Lower leg skin (tissue), 4 donors: ENCODE measurements at regions not wholly inside any gene's neighbourhood (a gene's known extent, or its start where the extent isn't known, plus 50 kb on each side); places are given as distances from the start of the nearest gene placed in this dataset.

Experiments used
- DNase-seq, 2 donors: peaks; one replicate each; pipeline ENCODE4 v3.0.0-alpha.2; 2019; ENCODE audit warnings: low spot score in 2 of 2
- H3K4me3 ChIP-seq: fragments of 200-600 bp; sonication (generic); 2 replicates; pipeline ENCODE4 v1.5.1; 2017; ENCODE audit warnings: mild to moderate bottlenecking, low read depth; ENCODE audit not compliant: poor library complexity, severe bottlenecking
- CTCF ChIP-seq, 3 donors: fragments of 450-650 bp; IDR thresholded peaks; one replicate each; pipeline ENCODE4 v1.5.1; 2016; ENCODE audit warnings: antibody characterized with exemption in 3 of 3, mild to moderate bottlenecking in 3 of 3, moderate library complexity in 2 of 3
- POLR2A ChIP-seq, 2 donors: fragments of 450-650 bp; IDR thresholded peaks; one replicate each; pipeline ENCODE4 v1.6.1; 2016 to 2017; ENCODE audit warnings: antibody characterized with exemption in 2 of 2, mild to moderate bottlenecking in 1 of 2, moderate library complexity in 1 of 2
- WGBS, 2 donors: methylation state at CpG; one replicate each; pipeline ENCODE4 v1.1.5; 2018; 5-methylcytosine and 5-hydroxymethylcytosine counted together
- intact Hi-C: fragments of 100-400 bp; cut with DNase I; formaldehyde crosslinking; loops from one replicate; pipeline ENCODE4 v1.15.0; 2023; ENCODE audit warnings: low total_unique reads

DNA sequence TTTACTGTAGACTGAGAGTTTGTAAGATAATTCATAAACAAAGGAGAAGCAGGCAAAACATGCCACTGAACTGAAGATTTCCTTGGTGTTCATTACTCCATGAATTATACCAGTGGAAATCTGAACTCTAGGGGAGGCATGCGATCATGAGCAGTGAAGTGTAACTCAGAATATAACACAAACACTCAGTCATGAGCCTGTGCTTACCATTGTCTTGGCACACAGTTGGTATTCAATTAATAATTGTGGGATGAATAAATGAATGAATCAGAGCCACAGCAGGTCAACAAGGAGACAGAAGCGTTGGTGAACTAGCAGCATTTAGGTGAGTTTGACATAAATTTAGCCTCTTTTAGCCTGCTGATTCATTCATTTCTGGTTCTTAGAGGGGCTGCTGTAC is 263.5 kb upstream of the DKK2 start:
- WGBS, 2 donors, result 83 to 98% methylated on average over 2 of the region's 2 CpGs
- DNase-seq, result no peak
- TF ChIP-seq CTCF (IDR thresholded peaks at IDR 0.05) (no peak), POLR2A (IDR thresholded peaks at IDR 0.05) (no peak)
- intact Hi-C loops, result no loop called here
- H3K4me3 ChIP-seq, result no peak overlapping the region

GRCh38 chr4:107292979-107293378 is 256.9 kb upstream of the DKK2 start:
- no peak for TF ChIP-seq CTCF (IDR thresholded peaks at IDR 0.05)
- no peak for TF ChIP-seq POLR2A (IDR thresholded peaks at IDR 0.05)
- 54 to 57% methylated on average over 4 of the region's 4 CpGs for WGBS, 2 donors
- H3K4me3 ChIP-seq, result no peak overlapping the region
- no peak for DNase-seq
- intact Hi-C loops, result no loop called here

DNA sequence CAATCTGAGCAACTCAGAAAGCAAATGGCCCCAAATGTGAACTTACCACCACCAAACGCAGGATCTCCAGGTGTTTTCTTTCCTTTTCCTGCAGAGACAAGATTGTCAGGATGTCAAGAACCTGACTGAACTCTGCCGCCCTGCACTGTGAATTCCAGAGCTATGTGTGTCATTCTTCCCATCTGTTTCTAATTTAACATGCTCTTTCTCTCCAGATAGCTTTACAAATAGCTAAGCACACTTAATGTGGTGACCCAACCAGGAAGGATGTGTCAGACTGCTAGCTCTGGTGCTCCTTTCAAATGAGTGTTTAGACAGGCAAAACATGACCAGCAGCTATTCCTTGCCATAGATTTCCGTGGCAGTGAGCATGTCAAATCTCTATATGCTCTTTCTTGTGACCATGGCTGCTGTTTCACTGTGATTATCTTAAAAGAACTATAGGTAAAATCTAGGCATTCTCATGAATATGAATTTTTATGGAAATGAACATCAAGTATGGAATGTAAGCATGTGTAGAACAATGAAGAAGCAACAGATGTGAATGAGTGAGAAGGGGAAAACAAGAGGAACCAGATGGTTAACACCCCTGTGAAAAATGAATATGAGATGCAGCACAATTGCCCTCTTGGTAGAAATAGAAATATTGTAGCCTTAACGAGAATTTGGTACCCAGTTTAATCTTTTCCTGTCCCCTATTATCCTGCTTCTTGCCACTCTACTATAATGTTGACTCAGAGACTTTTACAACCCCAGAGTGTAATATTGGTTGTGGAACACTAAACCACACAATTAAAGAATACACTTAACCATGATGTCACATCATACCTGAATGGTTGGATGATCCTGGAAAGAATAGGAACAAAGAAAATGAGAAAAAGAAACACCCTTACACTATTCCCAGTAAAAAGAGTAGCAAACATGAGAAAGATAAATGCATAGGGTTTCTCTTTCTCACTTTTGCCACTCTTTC is 247.8 kb upstream of the DKK2 start:
- DNase-seq, result peak in 1 of 2 donors; percentile 79
- TF ChIP-seq POLR2A (IDR thresholded peaks at IDR 0.05) (no peak), CTCF (IDR thresholded peaks at IDR 0.05) (no peak)
- WGBS, 2 donors, result 22 to 24% methylated on average over 4 of the region's 4 CpGs
- intact Hi-C loops, result no loop called here
- H3K4me3 ChIP-seq, result no peak overlapping the region

DNA sequence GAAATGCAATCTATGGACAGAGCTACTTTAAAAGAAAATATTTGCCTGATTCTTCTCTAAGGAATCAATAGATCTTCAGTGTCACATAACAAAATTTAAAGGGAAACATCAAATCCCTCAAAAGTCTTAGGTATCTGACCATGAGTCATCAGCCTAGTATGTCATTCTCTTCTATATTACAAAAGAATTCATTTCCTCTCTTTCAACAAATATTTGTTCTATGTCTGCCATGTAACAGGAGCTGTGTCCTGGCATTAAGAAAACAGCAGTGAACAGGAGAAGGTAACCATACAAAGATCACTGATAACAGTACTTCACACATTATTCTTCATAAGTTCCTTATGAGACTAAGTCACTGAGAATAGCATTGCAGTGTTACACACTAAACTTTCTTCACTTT is 243.6 kb upstream of the DKK2 start:
- H3K4me3 ChIP-seq, result no peak overlapping the region
- DNase-seq, result no peak
- intact Hi-C loops, result no loop called here
- no peak for TF ChIP-seq CTCF (IDR thresholded peaks at IDR 0.05)

DNA sequence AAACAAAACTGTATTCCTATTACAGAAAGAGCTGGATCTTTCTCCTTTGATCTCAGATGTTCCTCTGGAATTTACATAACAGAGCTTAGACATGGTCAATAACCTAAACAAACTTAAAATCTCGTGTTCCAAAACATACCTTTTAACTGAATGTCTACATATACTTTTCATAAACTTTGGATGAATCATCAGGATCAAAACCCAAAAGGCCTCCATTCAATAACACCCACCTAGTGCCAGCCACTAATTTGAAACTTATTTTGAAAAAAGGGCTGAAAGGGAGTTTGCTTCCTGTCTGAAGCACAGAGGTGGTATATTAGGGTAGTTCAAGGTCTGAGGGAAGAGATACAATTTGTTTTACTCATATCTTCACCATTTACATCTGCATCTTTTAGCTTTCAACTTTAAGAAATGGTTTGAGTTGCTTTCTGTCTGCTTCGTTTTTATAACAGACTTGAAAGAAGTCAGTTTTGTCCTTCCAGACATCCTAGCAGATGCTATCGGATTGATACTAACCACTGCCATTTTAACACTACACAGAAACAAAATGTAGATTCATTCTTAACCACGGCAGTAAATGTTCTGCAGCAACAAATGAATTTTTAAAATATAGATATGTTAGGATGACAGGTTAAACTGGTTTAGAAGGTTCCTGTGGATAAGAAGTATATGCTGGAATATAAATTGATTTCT is 242.8 kb upstream of the DKK2 start:
- DNase-seq, result no peak
- no peak for TF ChIP-seq POLR2A (IDR thresholded peaks at IDR 0.05)
- TF ChIP-seq CTCF (IDR thresholded peaks at IDR 0.05), result no peak
- intact Hi-C loops, result no loop called here
- 59 to 61% methylated on average over 4 of the region's 4 CpGs for WGBS, 2 donors
- no peak overlapping the region for H3K4me3 ChIP-seq
